Peyer's patch (tissue), 4 donors: ENCODE measurements at regions not wholly inside any gene's neighbourhood (a gene's known extent, or its start where the extent isn't known, plus 50 kb on each side); places are given as distances from the start of the nearest gene placed in this dataset.

ENCODE experiments used
- DNase-seq, 3 donors: peaks; one replicate each; pipeline ENCODE4 v3.0.0-alpha.2; 2017 to 2019
- H3K27ac ChIP-seq, 4 donors: fragments of 200-600 bp; sonication (generic); one replicate each; pipeline ENCODE4 v1.5.1; 2016 to 2019
- H3K27me3 ChIP-seq, 2 donors: fragments of 200-600 bp; sonication (generic); one replicate each; pipeline ENCODE4 v1.5.1; 2019
- H3K36me3 ChIP-seq, 3 donors: fragments of 200-600 bp; sonication (generic); one replicate each; pipeline ENCODE4 v1.5.1; 2016 to 2019
- H3K4me1 ChIP-seq, 4 donors: fragments of 200-600 bp; sonication (generic); one replicate each; pipeline ENCODE4 v1.5.1; 2016 to 2019
- H3K4me3 ChIP-seq, 4 donors: fragments of 200-600 bp; sonication (generic); 1 replicate in 3 of 4; 2 replicates in 1 of 4; pipeline ENCODE4 v1.5.1; 2016 to 2019; ENCODE audit warnings: mild to moderate bottlenecking in 1 of 4
- H3K9me3 ChIP-seq, 4 donors: fragments of 200-600 bp; sonication (generic); one replicate each; pipeline ENCODE4 v1.5.1; 2016 to 2019; ENCODE audit warnings: mild to moderate bottlenecking in 1 of 4
- CTCF ChIP-seq, 6 experiments: fragments of 450-650 bp in 4 of 6; fragments of 200-600 bp in 2 of 6; sonication (generic) in 1 of 6; IDR thresholded peaks; one replicate each; pipeline ENCODE4 v1.5.1; 2017 to 2019; ENCODE audit warnings: antibody characterized with exemption in 6 of 6, mild to moderate bottlenecking in 3 of 6, moderate library complexity in 1 of 6
- POLR2A ChIP-seq, 2 donors: fragments of 450-650 bp; IDR thresholded peaks; one replicate each; pipeline ENCODE4 v1.5.1; 2017; ENCODE audit warnings: antibody characterized with exemption in 2 of 2, mild to moderate bottlenecking in 2 of 2, moderate library complexity in 2 of 2

GRCh38 chr17:77736721-77737120 is 221.8 kb upstream of the TNRC6C start:
- Histone ChIP-seq H3K4me3 (no peak overlapping the region), H3K36me3 (no peaks in the 10 kb centered on the region), H3K27me3 (no peaks in the 10 kb centered on the region), H3K4me1 (peaks cover 0 to 16% (median 0%) of the 10 kb centered on the region in 4 donors), H3K9me3 (peaks cover 0 to 7% (median 0%) of the 10 kb centered on the region in 4 donors), H3K27ac (peak overlapping the region in 2 of 4 donors; percentile 10 to 75)
- peak in 1 of 3 donors; percentile 22 for DNase-seq
- TF ChIP-seq POLR2A (IDR thresholded peaks at IDR 0.05) (no peak), CTCF (IDR thresholded peaks at IDR 0.05) (no peak)

- no peaks in the 10 kb centered on the region for H3K27me3 ChIP-seq
- peaks cover 0 to 7% (median 0%) of the 10 kb centered on the region in 4 donors for H3K9me3 ChIP-seq
- peaks cover 0 to 16% (median 0%) of the 10 kb centered on the region in 4 donors for H3K4me1 ChIP-seq
- peak in 1 of 3 donors; percentile 41 for DNase-seq
- no peak overlapping the region for H3K4me3 ChIP-seq
- H3K36me3 ChIP-seq = no peaks in the 10 kb centered on the region
- TF ChIP-seq POLR2A (IDR thresholded peaks at IDR 0.05) (no peak), CTCF (IDR thresholded peaks at IDR 0.05) (no peak)
- H3K27ac ChIP-seq = no peak overlapping the region
These were observed 220.8 kb upstream of the TNRC6C start for GRCh38 chr17:77737442-77738265.

- Histone ChIP-seq H3K9me3 (peaks cover 0 to 7% (median 0%) of the 10 kb centered on the region in 4 donors), H3K27ac (peak overlapping the region in 1 of 4 donors; percentile 6), H3K4me3 (no peak overlapping the region), H3K27me3 (no peaks in the 10 kb centered on the region), H3K4me1 (peaks cover 0 to 16% (median 0%) of the 10 kb centered on the region in 4 donors), H3K36me3 (no peaks in the 10 kb centered on the region)
- peak in 1 of 3 donors; percentile 41 for DNase-seq
- TF ChIP-seq CTCF (IDR thresholded peaks at IDR 0.05) (no peak), POLR2A (IDR thresholded peaks at IDR 0.05) (no peak)
These were observed 219.6 kb upstream of the TNRC6C start for GRCh38 chr17:77738751-77739531.

GRCh38 chr17:77740481-77740880 is 218.0 kb upstream of the TNRC6C start:
- no peak for DNase-seq
- no peak for TF ChIP-seq CTCF (IDR thresholded peaks at IDR 0.05)
- no peak for TF ChIP-seq POLR2A (IDR thresholded peaks at IDR 0.05)
- Histone ChIP-seq H3K4me1 (peaks cover 0 to under 1% (median 0%) of the 10 kb centered on the region in 4 donors), H3K36me3 (no peaks in the 10 kb centered on the region), H3K27me3 (no peaks in the 10 kb centered on the region), H3K9me3 (peaks cover 0 to 7% (median 0%) of the 10 kb centered on the region in 4 donors), H3K27ac (no peak overlapping the region), H3K4me3 (no peak overlapping the region)

- TF ChIP-seq CTCF (IDR thresholded peaks at IDR 0.05) = peak in 5 of 6 experiments; percentile 9 to 36 (median 13)
- TF ChIP-seq POLR2A (IDR thresholded peaks at IDR 0.05) = no peak
These were observed 217.4 kb upstream of the TNRC6C start for GRCh38 chr17:77741109-77741508.

More at GRCh38 chr17:77741109-77741508, 217.4 kb upstream of the TNRC6C start:
- peak in 1 of 3 donors; percentile 28 for DNase-seq
- H3K36me3 ChIP-seq = no peaks in the 10 kb centered on the region
- H3K4me1 ChIP-seq = no peaks in the 10 kb centered on the region
- no peaks in the 10 kb centered on the region for H3K27me3 ChIP-seq
- H3K9me3 ChIP-seq = peaks cover 0 to 7% (median 0%) of the 10 kb centered on the region in 4 donors
- no peak overlapping the region for H3K4me3 ChIP-seq
- no peak overlapping the region for H3K27ac ChIP-seq
